ENCODE measurements at regions not wholly inside any gene's neighbourhood (a gene's known extent, or its start where the extent isn't known, plus 50 kb on each side); places are given as distances from the start of the nearest gene placed in this dataset.

DNA sequence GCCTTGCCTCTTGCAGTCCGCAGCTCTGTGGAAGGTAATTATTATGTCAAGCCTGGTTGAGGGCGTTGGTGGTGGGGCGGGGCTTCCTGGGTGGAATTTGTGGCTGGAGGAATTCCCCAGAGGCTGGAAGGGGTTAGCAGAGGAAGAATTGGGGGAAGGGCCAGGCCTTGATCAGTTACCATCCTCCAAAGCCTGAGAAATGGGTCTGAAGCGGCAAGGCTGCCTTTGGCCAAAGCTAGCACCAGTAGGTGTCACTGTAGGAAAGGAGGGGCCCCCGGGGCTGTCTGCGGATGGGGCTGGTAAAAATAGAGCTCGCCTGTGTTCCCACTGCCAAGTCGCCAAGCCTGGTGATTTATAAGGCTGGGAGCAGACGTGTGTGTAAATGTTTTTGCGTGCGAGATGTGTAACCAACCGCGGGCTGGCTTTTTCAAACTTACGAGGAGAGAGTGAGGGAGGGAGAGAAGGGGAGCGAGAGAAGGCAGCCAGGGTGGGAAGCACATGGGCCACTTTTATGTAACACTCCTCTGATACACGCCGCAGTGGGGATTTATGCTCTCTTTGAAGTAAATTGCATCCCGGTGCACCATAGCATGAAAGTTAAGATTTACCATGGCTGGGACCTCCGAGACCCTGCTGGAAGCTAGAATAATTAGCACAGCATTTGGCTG lies 367.0 kb downstream of the BCOR start:
- H3K79me1 ChIP-seq (ENCODE audit: insufficient read depth, low read depth, low read length, poor library complexity, severe bottlenecking) = no peaks in the 10 kb centered on the region
- no peak overlapping the region for H3K56ac ChIP-seq (ENCODE audit: insufficient read length, low read depth, low read length)
- Mint-ChIP-seq H3K27me3 (ENCODE audit: low read depth) (peaks cover 10% of the 10 kb centered on the region; the same call in 1 of the 2 replicates), H3K27ac (peak overlapping the region in 1 of 3 experiments; percentile 94; a peak in 2 of 7 replicates), H3K9me3 (peaks cover 78 to 80% of the 10 kb centered on the region in 2 experiments), H3K4me3 (no peak overlapping the region), H3K36me3 (ENCODE audit: insufficient read depth in 1 of 3, low read depth in 3 of 3) (peaks cover 0 to 5% (median 3%) of the 10 kb centered on the region in 3 experiments; a peak in 5 of 7 replicates), H3K4me1 (peaks cover 21 to 22% of the 10 kb centered on the region in 2 experiments)
- no peaks in the 10 kb centered on the region for H3K79me2 ChIP-seq (ENCODE audit: insufficient read depth, low read length)
- H2AK5ac ChIP-seq (ENCODE audit: insufficient read length, low read length) = no peak overlapping the region
- no peak overlapping the region for H3K14ac ChIP-seq (ENCODE audit: insufficient read depth, low read length)
- H2BK5ac ChIP-seq (ENCODE audit: insufficient read length, low read length) = no peak overlapping the region
- 0 out of 2 replicates have a peak, but pooled peaks cover 3% of the 10 kb centered on the region for H3K27me3 ChIP-seq (ENCODE audit: insufficient read depth, low read length)
- H3K23me2 ChIP-seq (ENCODE audit: insufficient read length, low read depth, low read length, poor library complexity, severe bottlenecking) = no peaks in the 10 kb centered on the region
- TF ChIP-seq CTCF (conservative IDR thresholded peaks at IDR 0.05) = peak; percentile 66
- H3K4me1 ChIP-seq (ENCODE audit: insufficient read depth, low read length) = peaks cover 4% of the 10 kb centered on the region; the same call in 1 of the 2 replicates
- no peak overlapping the region for H2BK120ac ChIP-seq (ENCODE audit: low read depth, low read length, poor library complexity, severe bottlenecking)
- H2BK20ac ChIP-seq (ENCODE audit: low read depth, low read length, poor library complexity, severe bottlenecking) = no peak overlapping the region
- H3K9me3 ChIP-seq (ENCODE audit: control insufficient read depth, low read depth, low read length) = no peaks in the 10 kb centered on the region
- H3K4ac ChIP-seq (ENCODE audit: low read depth, low read length) = no peak overlapping the region
- no peak overlapping the region for H3K27ac ChIP-seq (ENCODE audit: insufficient read length, low read depth, low read length)
- H3K18ac ChIP-seq (ENCODE audit: insufficient read length, low read depth, low read length) = no peak overlapping the region
- no peaks in the 10 kb centered on the region for H4K20me1 ChIP-seq (ENCODE audit: control insufficient read depth, insufficient read depth, insufficient read length)
- H3K23ac ChIP-seq (ENCODE audit: insufficient read length, low read depth, low read length) = no peak overlapping the region
- no CpG with 5 or more reads among the region's 19 CpGs for WGBS (ENCODE audit: extremely low coverage, insufficient read length, low lambda C conversion rate)
- DNase-seq = peak; percentile 92
- no peak overlapping the region for H4K91ac ChIP-seq (ENCODE audit: insufficient read length, low read depth, low read length)
- H2BK12ac ChIP-seq (ENCODE audit: insufficient read length, low read depth, low read length) = no peak overlapping the region
- H3K4me2 ChIP-seq (ENCODE audit: insufficient read depth, insufficient read length, low read length) = no peak overlapping the region
- H3T11ph ChIP-seq (ENCODE audit: low read length) = no peak overlapping the region
- no peak overlapping the region for H4K8ac ChIP-seq (replicated peaks; ENCODE audit: insufficient read length, low read depth, low read length)
- H2BK15ac ChIP-seq (ENCODE audit: low read depth, low read length) = no peak overlapping the region
- H3K9ac ChIP-seq (ENCODE audit: extremely low read depth, insufficient read length, low read length) = no peak overlapping the region
- no peak overlapping the region for H2AFZ ChIP-seq (ENCODE audit: low read length)
- H4K5ac ChIP-seq (ENCODE audit: insufficient read length, low read depth, low read length) = no peak overlapping the region

Data from H9 (cell line).